WTC11 (cell line): ENCODE measurements at regions not wholly inside any gene's neighbourhood (a gene's known extent, or its start where the extent isn't known, plus 50 kb on each side); places are given as distances from the start of the nearest gene placed in this dataset.

ENCODE experiments used
- ATAC-seq: fragments of 200-7000 bp; cut with Tn5 transposase; 2 replicates; pipeline ENCODE4 v1.10.0; 2021; ENCODE audit warnings: mild to moderate bottlenecking, moderate library complexity
- CTCF ChIA-PET: fragments of 300-600 bp; sonication (Branson Sonifier 250); formaldehyde crosslinking; loops from one replicate; lab custom pipeline; 2021; ENCODE audit warnings: antibody characterized with exemption; lab: Charles Lee
- POLR2A ChIA-PET: fragments of 350-600 bp; sonication (Branson Sonifier 250); formaldehyde crosslinking; loops from one replicate; lab custom pipeline; 2021; ENCODE audit warnings: antibody characterized with exemption; lab: Charles Lee
- DNase-seq: peaks from one replicate; pipeline ENCODE4 v3.0.0; 2021; ENCODE audit warnings: low spot score
- H3K27ac Mint-ChIP-seq: 2 replicates; pipeline ENCODE4 v1.8.0; 2021; ENCODE audit warnings: mixed read lengths
- H3K27me3 Mint-ChIP-seq: 2 replicates; pipeline ENCODE4 v1.8.0; 2021; ENCODE audit warnings: low read depth, mild to moderate bottlenecking, moderate library complexity, mixed read lengths
- H3K36me3 Mint-ChIP-seq: 2 replicates; pipeline ENCODE4 v1.8.0; 2021; ENCODE audit warnings: mixed read lengths
- H3K4me1 Mint-ChIP-seq: 2 replicates; pipeline ENCODE4 v1.8.0; 2022; ENCODE audit warnings: mixed read lengths
- H3K4me3 Mint-ChIP-seq: 2 replicates; pipeline ENCODE4 v1.8.0; 2021; ENCODE audit warnings: mild to moderate bottlenecking, moderate library complexity, mixed read lengths
- H3K9me3 Mint-ChIP-seq: 2 replicates; pipeline ENCODE4 v1.8.0; 2021; ENCODE audit warnings: mixed read lengths
- CREM ChIP-seq: sonication (generic); formaldehyde crosslinking; IDR thresholded peaks from 2 replicates; pipeline ENCODE4 v1.8.1; 2022; ENCODE audit warnings: mild to moderate bottlenecking, missing genetic modification reagents, moderate library complexity
- ETV6 ChIP-seq: sonication (generic); formaldehyde crosslinking; IDR thresholded peaks from 2 replicates; pipeline ENCODE4 v1.8.1; 2022; ENCODE audit warnings: mild to moderate bottlenecking, missing genetic modification reagents
- FOXJ3 ChIP-seq: sonication (generic); formaldehyde crosslinking; IDR thresholded peaks from 2 replicates; pipeline ENCODE4 v1.9.0; 2021; ENCODE audit warnings: missing genetic modification reagents, mild to moderate bottlenecking, borderline replicate concordance
- FOXK1 ChIP-seq: sonication (generic); formaldehyde crosslinking; IDR thresholded peaks from 2 replicates; pipeline ENCODE4 v1.8.0; 2022; ENCODE audit warnings: mild to moderate bottlenecking, moderate library complexity, missing genetic modification reagents
- JAZF1 ChIP-seq: fragments of 250-450 bp; sonication (Bioruptor Pico); IDR thresholded peaks from 2 replicates; pipeline ENCODE4 v1.9.0; 2021; ENCODE audit warnings: moderate library complexity, mild to moderate bottlenecking, inconsistent platforms
- NFE2L1 ChIP-seq: sonication (generic); formaldehyde crosslinking; IDR thresholded peaks from 2 replicates; pipeline ENCODE4 v1.8.1; 2023; ENCODE audit warnings: missing genetic modification reagents
- RELA ChIP-seq: sonication (generic); formaldehyde crosslinking; IDR thresholded peaks from 2 replicates; pipeline ENCODE4 v1.8.1; 2022; ENCODE audit warnings: missing genetic modification reagents, mild to moderate bottlenecking, borderline replicate concordance
- SMAD4 ChIP-seq: sonication (generic); formaldehyde crosslinking; IDR thresholded peaks from 2 replicates; pipeline ENCODE4 v1.8.0; 2022; ENCODE audit warnings: mild to moderate bottlenecking, missing genetic modification reagents
- SOX15 ChIP-seq: fragments of 250-450 bp; sonication (Bioruptor Pico); IDR thresholded peaks from 2 replicates; pipeline ENCODE4 v1.9.0; 2021; ENCODE audit warnings: mild to moderate bottlenecking
- SP1 ChIP-seq: sonication (generic); formaldehyde crosslinking; conservative IDR thresholded peaks from 2 replicates; pipeline ENCODE4 v1.8.1; 2022; ENCODE audit warnings: missing genetic modification reagents
- ZNF121 ChIP-seq: sonication (generic); formaldehyde crosslinking; IDR thresholded peaks from 2 replicates; pipeline ENCODE4 v1.8.0; 2023; ENCODE audit warnings: missing genetic modification reagents
- ZNF317 ChIP-seq: sonication (generic); formaldehyde crosslinking; IDR thresholded peaks from 2 replicates; pipeline ENCODE4 v1.8.1; 2023; ENCODE audit warnings: low read depth, mild to moderate bottlenecking, moderate library complexity, missing genetic modification reagents, borderline replicate concordance
- ZNF396 ChIP-seq: fragments of 250-450 bp; sonication (Bioruptor Pico); IDR thresholded peaks from 2 replicates; pipeline ENCODE4 v1.8.0; 2021; ENCODE audit warnings: mild to moderate bottlenecking, moderate library complexity, borderline replicate concordance
- ZNF416 ChIP-seq: fragments of 250-450 bp; sonication (Bioruptor Pico); IDR thresholded peaks from 2 replicates; pipeline ENCODE4 v1.9.0; 2021; ENCODE audit warnings: mild to moderate bottlenecking, inconsistent platforms
- ZNF423 ChIP-seq: fragments of 250-450 bp; sonication (Bioruptor Pico); IDR thresholded peaks from 2 replicates; pipeline ENCODE4 v2.1.2; 2022; ENCODE audit warnings: mild to moderate bottlenecking, moderate library complexity
- TF ChIP-seq, protein P1 (sequence below): fragments of 200-600 bp; IDR thresholded peaks from 2 replicates; pipeline ENCODE4 v1.8.0; 2022; ENCODE audit warnings: antibody characterized with exemption
- TF ChIP-seq, protein P2 (sequence below): sonication (generic); formaldehyde crosslinking; IDR thresholded peaks from 2 replicates; pipeline ENCODE4 v1.8.1; 2023; ENCODE audit warnings: mild to moderate bottlenecking, missing genetic modification reagents
- TF ChIP-seq, protein P3 (sequence below): sonication (generic); formaldehyde crosslinking; IDR thresholded peaks from 2 replicates; pipeline ENCODE4 v1.8.1; 2023; ENCODE audit warnings: mild to moderate bottlenecking, moderate library complexity, missing genetic modification reagents
- TF ChIP-seq, protein P4 (sequence below): fragments of 250-450 bp; sonication (Bioruptor Pico); IDR thresholded peaks from 2 replicates; pipeline ENCODE4 v2.1.2; 2022; ENCODE audit warnings: mild to moderate bottlenecking, moderate library complexity
- TF ChIP-seq, protein P5 (sequence below): fragments of 250-450 bp; sonication (Bioruptor Pico); IDR thresholded peaks from 2 replicates; pipeline ENCODE4 v1.8.0; 2021; ENCODE audit warnings: mild to moderate bottlenecking

DNA sequence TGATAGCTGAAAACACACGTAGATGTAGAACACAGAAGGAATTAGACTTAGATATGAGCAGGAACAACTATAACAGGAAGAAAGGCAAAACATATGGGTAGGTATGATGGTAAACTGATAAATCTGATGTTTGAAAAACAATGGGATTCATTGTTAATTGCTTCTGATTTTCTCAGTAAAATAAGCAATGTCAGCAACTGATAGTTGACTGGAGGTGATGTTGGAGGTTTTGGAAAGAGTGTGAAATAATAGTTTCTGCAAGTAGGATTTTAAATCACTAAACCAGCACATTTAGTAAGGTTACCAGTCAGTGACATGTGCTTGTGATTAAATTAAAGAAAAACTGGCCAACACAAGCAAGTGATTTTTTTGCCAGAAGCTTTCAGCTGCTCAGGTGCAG is 123.0 kb upstream of the CPNE8 start (continued):
- TF ChIP-seq, protein P1, sequence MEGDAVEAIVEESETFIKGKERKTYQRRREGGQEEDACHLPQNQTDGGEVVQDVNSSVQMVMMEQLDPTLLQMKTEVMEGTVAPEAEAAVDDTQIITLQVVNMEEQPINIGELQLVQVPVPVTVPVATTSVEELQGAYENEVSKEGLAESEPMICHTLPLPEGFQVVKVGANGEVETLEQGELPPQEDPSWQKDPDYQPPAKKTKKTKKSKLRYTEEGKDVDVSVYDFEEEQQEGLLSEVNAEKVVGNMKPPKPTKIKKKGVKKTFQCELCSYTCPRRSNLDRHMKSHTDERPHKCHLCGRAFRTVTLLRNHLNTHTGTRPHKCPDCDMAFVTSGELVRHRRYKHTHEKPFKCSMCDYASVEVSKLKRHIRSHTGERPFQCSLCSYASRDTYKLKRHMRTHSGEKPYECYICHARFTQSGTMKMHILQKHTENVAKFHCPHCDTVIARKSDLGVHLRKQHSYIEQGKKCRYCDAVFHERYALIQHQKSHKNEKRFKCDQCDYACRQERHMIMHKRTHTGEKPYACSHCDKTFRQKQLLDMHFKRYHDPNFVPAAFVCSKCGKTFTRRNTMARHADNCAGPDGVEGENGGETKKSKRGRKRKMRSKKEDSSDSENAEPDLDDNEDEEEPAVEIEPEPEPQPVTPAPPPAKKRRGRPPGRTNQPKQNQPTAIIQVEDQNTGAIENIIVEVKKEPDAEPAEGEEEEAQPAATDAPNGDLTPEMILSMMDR = no peak
- TF ChIP-seq NFE2L1 = no peak

DNA sequence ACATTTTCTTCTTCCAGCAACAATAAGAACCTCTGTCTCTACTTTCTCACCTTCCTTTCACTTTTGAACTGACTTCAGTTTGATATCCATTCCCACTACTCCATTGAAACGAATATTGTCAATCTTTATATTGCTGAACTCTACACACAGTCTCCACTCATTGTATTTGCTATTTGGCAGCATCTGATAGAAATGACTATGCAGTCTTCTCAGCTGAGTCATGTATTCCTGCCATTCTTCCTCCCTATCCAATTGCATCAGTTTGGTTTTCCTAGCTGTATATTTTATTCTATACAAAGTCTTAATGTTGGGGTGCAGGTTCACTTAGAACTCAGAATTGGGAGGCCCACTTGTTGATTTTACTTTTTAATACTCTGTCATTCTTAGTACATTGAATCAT is 107.5 kb upstream of the CPNE8 start:
- Mint-ChIP-seq H3K27ac (no peak overlapping the region), H3K36me3 (no peaks in the 10 kb centered on the region), H3K4me3 (no peak overlapping the region), H3K27me3 (no peaks in the 10 kb centered on the region), H3K9me3 (no peaks in the 10 kb centered on the region), H3K4me1 (peaks cover 10% of the 10 kb centered on the region; the same call in 1 of the 2 replicates)
- ATAC-seq (no peak), DNase-seq (no peak)
- POLR2A ChIA-PET = no interaction called here
- CTCF ChIA-PET = no interaction called here
- TF ChIP-seq, protein P2, sequence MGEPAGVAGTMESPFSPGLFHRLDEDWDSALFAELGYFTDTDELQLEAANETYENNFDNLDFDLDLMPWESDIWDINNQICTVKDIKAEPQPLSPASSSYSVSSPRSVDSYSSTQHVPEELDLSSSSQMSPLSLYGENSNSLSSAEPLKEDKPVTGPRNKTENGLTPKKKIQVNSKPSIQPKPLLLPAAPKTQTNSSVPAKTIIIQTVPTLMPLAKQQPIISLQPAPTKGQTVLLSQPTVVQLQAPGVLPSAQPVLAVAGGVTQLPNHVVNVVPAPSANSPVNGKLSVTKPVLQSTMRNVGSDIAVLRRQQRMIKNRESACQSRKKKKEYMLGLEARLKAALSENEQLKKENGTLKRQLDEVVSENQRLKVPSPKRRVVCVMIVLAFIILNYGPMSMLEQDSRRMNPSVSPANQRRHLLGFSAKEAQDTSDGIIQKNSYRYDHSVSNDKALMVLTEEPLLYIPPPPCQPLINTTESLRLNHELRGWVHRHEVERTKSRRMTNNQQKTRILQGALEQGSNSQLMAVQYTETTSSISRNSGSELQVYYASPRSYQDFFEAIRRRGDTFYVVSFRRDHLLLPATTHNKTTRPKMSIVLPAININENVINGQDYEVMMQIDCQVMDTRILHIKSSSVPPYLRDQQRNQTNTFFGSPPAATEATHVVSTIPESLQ (CRISPR knock-in tag) = no peak
- no peak for TF ChIP-seq SP1 (CRISPR knock-in tag)
- no peak for TF ChIP-seq FOXK1 (CRISPR knock-in tag)
- no peak for TF ChIP-seq SOX15 (CRISPR knock-in tag)
- no peak for TF ChIP-seq ETV6 (CRISPR knock-in tag)
- no peak for TF ChIP-seq RELA
- TF ChIP-seq, protein P3, sequence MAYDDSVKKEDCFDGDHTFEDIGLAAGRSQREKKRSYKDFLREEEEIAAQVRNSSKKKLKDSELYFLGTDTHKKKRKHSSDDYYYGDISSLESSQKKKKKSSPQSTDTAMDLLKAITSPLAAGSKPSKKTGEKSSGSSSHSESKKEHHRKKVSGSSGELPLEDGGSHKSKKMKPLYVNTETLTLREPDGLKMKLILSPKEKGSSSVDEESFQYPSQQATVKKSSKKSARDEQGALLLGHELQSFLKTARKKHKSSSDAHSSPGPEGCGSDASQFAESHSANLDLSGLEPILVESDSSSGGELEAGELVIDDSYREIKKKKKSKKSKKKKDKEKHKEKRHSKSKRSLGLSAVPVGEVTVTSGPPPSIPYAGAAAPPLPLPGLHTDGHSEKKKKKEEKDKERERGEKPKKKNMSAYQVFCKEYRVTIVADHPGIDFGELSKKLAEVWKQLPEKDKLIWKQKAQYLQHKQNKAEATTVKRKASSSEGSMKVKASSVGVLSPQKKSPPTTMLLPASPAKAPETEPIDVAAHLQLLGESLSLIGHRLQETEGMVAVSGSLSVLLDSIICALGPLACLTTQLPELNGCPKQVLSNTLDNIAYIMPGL (CRISPR knock-in tag) = no peak
- TF ChIP-seq, protein P1 = no peak
- TF ChIP-seq, protein P4, sequence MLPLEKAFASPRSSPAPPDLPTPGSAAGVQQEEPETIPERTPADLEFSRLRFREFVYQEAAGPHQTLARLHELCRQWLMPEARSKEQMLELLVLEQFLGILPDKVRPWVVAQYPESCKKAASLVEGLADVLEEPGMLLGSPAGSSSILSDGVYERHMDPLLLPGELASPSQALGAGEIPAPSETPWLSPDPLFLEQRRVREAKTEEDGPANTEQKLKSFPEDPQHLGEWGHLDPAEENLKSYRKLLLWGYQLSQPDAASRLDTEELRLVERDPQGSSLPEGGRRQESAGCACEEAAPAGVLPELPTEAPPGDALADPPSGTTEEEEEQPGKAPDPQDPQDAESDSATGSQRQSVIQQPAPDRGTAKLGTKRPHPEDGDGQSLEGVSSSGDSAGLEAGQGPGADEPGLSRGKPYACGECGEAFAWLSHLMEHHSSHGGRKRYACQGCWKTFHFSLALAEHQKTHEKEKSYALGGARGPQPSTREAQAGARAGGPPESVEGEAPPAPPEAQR = no peak
- TF ChIP-seq FOXJ3 = no peak
- TF ChIP-seq CREM (CRISPR knock-in tag) = no peak
- TF ChIP-seq JAZF1 (CRISPR knock-in tag) = no peak
- TF ChIP-seq, protein P5, sequence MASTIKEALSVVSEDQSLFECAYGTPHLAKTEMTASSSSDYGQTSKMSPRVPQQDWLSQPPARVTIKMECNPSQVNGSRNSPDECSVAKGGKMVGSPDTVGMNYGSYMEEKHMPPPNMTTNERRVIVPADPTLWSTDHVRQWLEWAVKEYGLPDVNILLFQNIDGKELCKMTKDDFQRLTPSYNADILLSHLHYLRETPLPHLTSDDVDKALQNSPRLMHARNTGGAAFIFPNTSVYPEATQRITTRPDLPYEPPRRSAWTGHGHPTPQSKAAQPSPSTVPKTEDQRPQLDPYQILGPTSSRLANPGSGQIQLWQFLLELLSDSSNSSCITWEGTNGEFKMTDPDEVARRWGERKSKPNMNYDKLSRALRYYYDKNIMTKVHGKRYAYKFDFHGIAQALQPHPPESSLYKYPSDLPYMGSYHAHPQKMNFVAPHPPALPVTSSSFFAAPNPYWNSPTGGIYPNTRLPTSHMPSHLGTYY (CRISPR knock-in tag) = no peak

DNA sequence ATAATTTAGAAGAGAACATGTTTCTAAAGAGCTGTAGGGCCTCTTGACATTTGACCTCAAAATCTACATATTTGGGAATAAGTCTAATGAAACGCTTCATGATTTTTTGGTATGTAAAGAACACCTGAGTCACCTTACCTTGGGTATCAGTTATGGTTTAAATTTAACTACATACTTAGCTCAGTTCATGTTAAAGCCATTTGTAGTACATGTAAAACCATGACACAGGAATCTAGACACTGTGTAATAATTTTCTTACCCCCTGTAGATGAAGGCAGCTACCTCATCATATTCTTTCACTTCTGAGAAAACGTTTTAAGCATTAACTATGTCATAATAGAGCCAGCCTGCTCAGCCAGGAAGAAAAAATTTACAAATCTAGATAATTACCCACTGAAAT is 105.8 kb upstream of the CPNE8 start:
- no peak for ATAC-seq
- H3K27ac Mint-ChIP-seq = no peak overlapping the region
- H3K9me3 Mint-ChIP-seq = no peaks in the 10 kb centered on the region
- H3K4me1 Mint-ChIP-seq = peaks cover 10% of the 10 kb centered on the region; the same call in 1 of the 2 replicates
- ChIA-PET CTCF (interaction anchor here (1.0 kb wide), 1 partner anchor 90 kb away, joined by 4 read pairs; no protein-coding TSS in a partner anchor), POLR2A (no interaction called here)
- no peak overlapping the region for H3K4me3 Mint-ChIP-seq
- H3K36me3 Mint-ChIP-seq = no peaks in the 10 kb centered on the region
- TF ChIP-seq ZNF423 (CRISPR knock-in tag) (no peak), ZNF396 (CRISPR knock-in tag) (no peak), SMAD4 (CRISPR knock-in tag) (no peak), CREM (CRISPR knock-in tag) (no peak), ZNF416 (CRISPR knock-in tag) (no peak), ZNF317 (CRISPR knock-in tag) (no peak), ZNF121 (CRISPR knock-in tag) (no peak)
- no peaks in the 10 kb centered on the region for H3K27me3 Mint-ChIP-seq
- DNase-seq = no peak
